ENCODE measurements at regions not wholly inside any gene's neighbourhood (a gene's known extent, or its start where the extent isn't known, plus 50 kb on each side); places are given as distances from the start of the nearest gene placed in this dataset.
A peak's percentile ranks its signal among the peaks of the same experiment; 100 is the strongest.

DNA sequence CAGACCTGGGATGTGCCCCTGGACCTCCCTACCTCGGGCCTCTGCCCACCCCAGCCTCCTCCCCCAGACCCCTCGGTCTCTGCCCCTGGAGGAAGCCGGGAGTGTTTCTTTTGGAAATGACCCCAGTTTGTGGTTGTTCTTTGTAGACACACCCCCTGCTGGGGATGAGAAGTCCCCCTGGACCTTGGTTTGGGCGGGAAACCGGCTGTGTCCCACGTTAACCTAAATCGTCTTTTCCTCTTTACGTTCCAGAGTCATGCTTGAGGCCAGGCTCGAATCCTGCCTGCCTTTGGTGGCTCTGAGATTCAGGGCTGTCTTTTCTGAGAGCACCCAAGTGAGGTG is 116.6 kb downstream of the METRNL start:
- Histone ChIP-seq H3K79me2 (ENCODE audit: insufficient read depth) (no peaks in the 10 kb centered on the region; the same call in 1 of the 2 replicates), H3K27me3 (replicated peaks; ENCODE audit: insufficient read depth) (no peaks in the 10 kb centered on the region), H4K20me1 (ENCODE audit: insufficient read depth) (no peaks in the 10 kb centered on the region), H3K36me3 (ENCODE audit: low read depth) (no peaks in the 10 kb centered on the region), H3K9ac (peak overlapping the region; percentile 93), H3K4me2 (ENCODE audit: unreplicated experiment) (peak overlapping the region; percentile 59), H3K4me1 (ENCODE audit: insufficient read depth) (peaks cover 80% of the 10 kb centered on the region), H2AFZ (no peak overlapping the region), H3K9me3 (ENCODE audit: low read depth) (no peaks in the 10 kb centered on the region), H3F3A (ENCODE audit: insufficient read depth) (peaks cover 50% of the 10 kb centered on the region), H3K4me3 (peak overlapping the region; percentile 34), H3K27ac (peak overlapping the region; percentile 100), H3K9me2 (ENCODE audit: insufficient read depth) (no peaks in the 10 kb centered on the region)
- WGBS, 2 experiments (ENCODE audit: low coverage in 1 of 2, low lambda C conversion rate in 2 of 2, missing lambda C conversion rate in 2 of 2) = 0 to 8% methylated on average over 9 of the region's 9 CpGs
- DNase-seq = peak; percentile 90
- TF ChIP-seq EZH2 (IDR thresholded peaks at IDR 0.05; ENCODE audit: insufficient read depth, poor library complexity, severe bottlenecking) (no peak), EZH2phosphoT487 (IDR thresholded peaks at IDR 0.05; ENCODE audit: insufficient read depth, low read depth) (no peak)
- in situ Hi-C loops (cut with MboI) = no loop called here

DNA sequence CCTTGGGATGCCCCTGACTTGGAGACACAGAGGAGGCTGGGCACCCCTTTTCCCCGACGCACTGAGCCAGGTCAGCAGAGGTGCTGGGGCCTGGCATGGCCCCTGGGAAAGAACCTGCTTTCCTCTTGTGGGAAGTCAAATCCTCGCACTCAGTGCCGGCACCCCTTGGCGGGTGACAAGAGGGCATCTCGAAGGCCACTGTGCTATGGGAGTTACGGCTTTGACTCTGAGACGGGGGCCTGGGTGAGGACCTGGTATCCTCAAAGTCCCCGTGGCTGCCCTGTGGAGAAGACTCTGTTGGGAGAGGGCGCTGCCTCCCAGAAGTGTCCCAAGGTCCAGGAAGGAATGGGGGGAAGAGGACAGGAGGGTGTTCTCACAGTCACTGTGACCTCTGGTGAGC is 117.0 kb downstream of the METRNL start:
- H3K4me2 ChIP-seq (ENCODE audit: unreplicated experiment) = peak overlapping the region; percentile 59
- H3K4me1 ChIP-seq (ENCODE audit: insufficient read depth) = peaks cover 82% of the 10 kb centered on the region
- no peak for TF ChIP-seq EZH2 (IDR thresholded peaks at IDR 0.05; ENCODE audit: insufficient read depth, poor library complexity, severe bottlenecking)
- TF ChIP-seq EZH2phosphoT487 (IDR thresholded peaks at IDR 0.05; ENCODE audit: insufficient read depth, low read depth) = no peak
- peak overlapping the region; percentile 93 for H3K9ac ChIP-seq
- peak overlapping the region; percentile 100 for H3K27ac ChIP-seq
- peaks cover 53% of the 10 kb centered on the region for H3F3A ChIP-seq (ENCODE audit: insufficient read depth)
- in situ Hi-C loops (cut with MboI) = no loop called here
- no peaks in the 10 kb centered on the region for H3K9me3 ChIP-seq (ENCODE audit: low read depth)
- H3K4me3 ChIP-seq = peak overlapping the region; percentile 34
- no peaks in the 10 kb centered on the region; the same call in 1 of the 2 replicates for H3K79me2 ChIP-seq (ENCODE audit: insufficient read depth)
- H3K27me3 ChIP-seq (replicated peaks; ENCODE audit: insufficient read depth) = no peaks in the 10 kb centered on the region
- no peaks in the 10 kb centered on the region for H4K20me1 ChIP-seq (ENCODE audit: insufficient read depth)
- H2AFZ ChIP-seq = no peak overlapping the region
- no peak for DNase-seq
- no peaks in the 10 kb centered on the region for H3K36me3 ChIP-seq (ENCODE audit: low read depth)
- WGBS, 2 experiments (ENCODE audit: low coverage in 1 of 2, low lambda C conversion rate in 2 of 2, missing lambda C conversion rate in 2 of 2) = 33 to 38% methylated on average over 10 of the region's 10 CpGs
- H3K9me2 ChIP-seq (ENCODE audit: insufficient read depth) = no peaks in the 10 kb centered on the region

DNA sequence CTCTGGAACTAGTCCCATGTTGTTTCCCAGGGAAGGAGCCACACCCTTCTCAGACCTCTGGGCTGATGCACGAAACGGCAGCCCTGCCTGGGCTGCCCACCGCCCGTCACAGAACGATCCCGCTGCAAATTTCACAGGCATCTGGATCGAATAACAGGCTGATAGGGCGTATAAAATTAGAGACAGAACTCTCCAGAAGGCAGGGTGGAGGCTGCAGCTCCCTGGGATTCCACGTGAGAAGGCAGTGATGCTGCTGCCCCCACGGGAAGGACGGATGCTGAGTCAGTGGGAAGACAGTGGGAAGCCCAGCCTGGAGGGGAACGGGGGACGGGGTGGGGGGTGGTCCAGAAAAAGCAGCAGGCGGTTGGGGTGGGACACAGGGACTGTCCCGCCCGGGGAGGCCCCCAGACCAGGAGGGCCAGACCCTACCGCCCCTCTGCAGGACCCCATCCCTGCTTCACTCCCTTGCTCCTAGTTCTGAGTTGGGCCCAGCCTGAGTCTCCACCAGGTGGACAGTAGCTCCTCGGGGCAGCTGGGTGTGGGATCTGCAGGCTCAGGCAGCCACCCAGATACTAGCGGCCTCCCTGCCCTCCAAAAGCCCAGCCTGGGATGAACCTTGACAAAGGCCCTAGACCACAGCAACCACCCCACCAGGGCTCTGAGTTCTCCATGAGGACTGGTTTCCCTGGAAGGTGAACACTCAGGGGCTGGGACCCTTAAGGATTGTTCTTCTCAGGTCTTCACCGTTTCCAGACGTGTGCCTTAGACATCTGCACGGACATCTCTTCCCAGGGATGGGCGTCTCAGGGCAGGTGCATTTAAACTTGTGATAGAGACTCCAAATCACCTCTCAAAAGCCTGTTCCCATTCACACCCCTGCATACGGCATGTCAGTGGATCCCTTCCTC is 117.8 kb downstream of the METRNL start:
- H3F3A ChIP-seq (ENCODE audit: insufficient read depth) = peaks cover 58% of the 10 kb centered on the region
- H3K4me3 ChIP-seq = peak overlapping the region; percentile 34
- peak; percentile 94 for DNase-seq
- H3K4me2 ChIP-seq (ENCODE audit: unreplicated experiment) = peak overlapping the region; percentile 59
- H3K9ac ChIP-seq = peak overlapping the region; percentile 93
- no peaks in the 10 kb centered on the region; the same call in 1 of the 2 replicates for H3K79me2 ChIP-seq (ENCODE audit: insufficient read depth)
- no peak overlapping the region for H2AFZ ChIP-seq
- H3K36me3 ChIP-seq (ENCODE audit: low read depth) = no peaks in the 10 kb centered on the region
- H3K27me3 ChIP-seq (replicated peaks; ENCODE audit: insufficient read depth) = no peaks in the 10 kb centered on the region
- no peaks in the 10 kb centered on the region for H4K20me1 ChIP-seq (ENCODE audit: insufficient read depth)
- H3K9me2 ChIP-seq (ENCODE audit: insufficient read depth) = no peaks in the 10 kb centered on the region
- peaks cover 82% of the 10 kb centered on the region for H3K4me1 ChIP-seq (ENCODE audit: insufficient read depth)
- 34 to 42% methylated on average over 19 to 21 of the region's 24 CpGs for WGBS, 2 experiments (ENCODE audit: low coverage in 1 of 2, low lambda C conversion rate in 2 of 2, missing lambda C conversion rate in 2 of 2)
- peak overlapping the region; percentile 100 for H3K27ac ChIP-seq
- no peak for TF ChIP-seq EZH2phosphoT487 (IDR thresholded peaks at IDR 0.05; ENCODE audit: insufficient read depth, low read depth)
- TF ChIP-seq EZH2 (IDR thresholded peaks at IDR 0.05; ENCODE audit: insufficient read depth, poor library complexity, severe bottlenecking) = no peak
- in situ Hi-C loops (cut with MboI) = no loop called here
- H3K9me3 ChIP-seq (ENCODE audit: low read depth) = no peaks in the 10 kb centered on the region

DNA sequence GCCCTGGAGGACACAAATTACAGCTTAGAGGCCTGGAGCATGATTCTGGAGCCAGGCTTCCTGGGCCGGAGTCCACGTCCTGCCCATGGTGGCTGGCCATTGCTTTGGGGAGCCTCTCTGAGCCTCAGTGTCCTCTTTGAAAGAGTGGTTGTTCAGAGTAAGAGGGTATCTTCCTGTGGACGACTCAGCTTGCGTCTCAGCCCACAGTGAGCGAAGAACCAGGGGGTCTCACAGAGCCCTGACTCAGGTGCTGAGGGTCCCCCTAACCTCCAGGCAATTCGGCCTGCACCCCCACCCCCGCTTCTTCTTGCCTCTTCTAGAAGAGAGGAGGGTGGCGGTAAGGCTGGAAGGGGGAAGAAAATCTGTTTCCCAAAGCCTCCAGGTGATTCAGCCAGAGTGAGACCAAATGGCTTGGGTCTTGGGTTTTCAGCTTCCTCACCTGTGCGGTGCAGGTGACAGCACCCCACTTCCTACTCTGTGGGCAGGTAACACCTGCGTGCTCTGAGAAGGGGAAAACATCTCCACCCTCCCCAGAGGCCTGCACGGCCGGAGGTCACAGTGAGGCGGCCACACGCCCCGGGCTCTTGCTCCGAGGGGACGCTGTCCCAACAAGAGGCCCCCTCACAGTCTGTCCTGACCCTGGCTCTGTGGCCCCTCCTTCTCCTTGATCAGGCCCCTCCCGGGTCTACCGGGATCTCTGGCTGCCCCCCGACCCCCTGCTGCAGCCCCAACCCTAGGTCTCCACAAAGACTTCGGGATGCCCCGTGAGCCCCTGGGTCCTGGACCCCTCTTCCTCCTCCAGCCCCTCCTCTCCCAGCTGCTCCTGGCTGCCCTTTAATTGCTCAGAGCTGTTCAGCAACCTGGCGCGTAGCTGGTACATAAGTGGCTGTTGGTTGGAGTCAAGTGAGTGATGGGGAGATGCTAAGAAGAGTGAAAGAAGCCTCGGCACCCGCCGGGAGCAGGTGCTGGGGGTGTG is 119.2 kb downstream of the METRNL start:
- in situ Hi-C loops (cut with MboI) = no loop called here
- H3K36me3 ChIP-seq (ENCODE audit: low read depth) = no peaks in the 10 kb centered on the region
- no peak for DNase-seq

More for the DNA sequence above, 119.2 kb downstream of the METRNL start:
- H3F3A ChIP-seq (ENCODE audit: insufficient read depth) = peaks cover 64% of the 10 kb centered on the region
- peak overlapping the region; percentile 93 for H3K9ac ChIP-seq
- H3K4me1 ChIP-seq (ENCODE audit: insufficient read depth) = peaks cover 87% of the 10 kb centered on the region
- H3K9me2 ChIP-seq (ENCODE audit: insufficient read depth) = no peaks in the 10 kb centered on the region
- no peak overlapping the region for H2AFZ ChIP-seq
- TF ChIP-seq EZH2 (IDR thresholded peaks at IDR 0.05; ENCODE audit: insufficient read depth, poor library complexity, severe bottlenecking) = no peak
- no peak for TF ChIP-seq EZH2phosphoT487 (IDR thresholded peaks at IDR 0.05; ENCODE audit: insufficient read depth, low read depth)
- H3K9me3 ChIP-seq (ENCODE audit: low read depth) = no peaks in the 10 kb centered on the region
- peak overlapping the region; percentile 59 for H3K4me2 ChIP-seq (ENCODE audit: unreplicated experiment)
- WGBS, 2 experiments (ENCODE audit: low coverage in 1 of 2, low lambda C conversion rate in 2 of 2, missing lambda C conversion rate in 2 of 2) = 91 to 96% methylated on average over 26 to 27 of the region's 27 CpGs
- no peaks in the 10 kb centered on the region for H4K20me1 ChIP-seq (ENCODE audit: insufficient read depth)
- H3K79me2 ChIP-seq (ENCODE audit: insufficient read depth) = no peaks in the 10 kb centered on the region; the same call in 1 of the 2 replicates
- H3K27me3 ChIP-seq (replicated peaks; ENCODE audit: insufficient read depth) = no peaks in the 10 kb centered on the region
- no peak overlapping the region for H3K4me3 ChIP-seq
- peak overlapping the region; percentile 100 for H3K27ac ChIP-seq

Data from GM23248 (cell line).